ENCODE measurements at regions not wholly inside any gene's neighbourhood (a gene's known extent, or its start where the extent isn't known, plus 50 kb on each side); places are given as distances from the start of the nearest gene placed in this dataset.

DNA sequence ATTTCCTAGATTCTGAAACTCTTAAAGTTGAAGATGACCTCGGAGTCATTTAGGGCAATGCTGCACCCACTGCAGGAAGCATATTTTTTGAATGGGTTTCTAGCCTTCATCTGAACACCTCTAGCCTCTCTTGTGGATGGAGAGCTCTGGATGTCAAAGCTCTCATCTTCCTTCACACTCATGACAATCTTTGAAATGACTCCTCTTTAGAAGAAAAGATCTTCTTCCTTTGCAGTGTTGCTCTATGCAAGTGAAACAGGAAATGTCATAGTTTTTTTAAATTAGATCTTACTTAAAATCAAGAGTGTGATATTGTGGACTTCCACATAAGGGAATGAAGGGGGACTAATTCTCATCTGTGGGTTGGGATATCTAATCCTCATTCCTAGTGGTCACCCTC, 86.3 kb upstream of the GRIP1 start:
- Histone ChIP-seq H3K36me3 (no peaks in the 10 kb centered on the region), H3K27me3 (no peaks in the 10 kb centered on the region), H3K4me1 (no peaks in the 10 kb centered on the region), H3K9me3 (no peaks in the 10 kb centered on the region), H3K4me3 (ENCODE audit: low read depth, low read length) (no peak overlapping the region)
- DNase-seq, result no peak
- TF ChIP-seq, protein P1, sequence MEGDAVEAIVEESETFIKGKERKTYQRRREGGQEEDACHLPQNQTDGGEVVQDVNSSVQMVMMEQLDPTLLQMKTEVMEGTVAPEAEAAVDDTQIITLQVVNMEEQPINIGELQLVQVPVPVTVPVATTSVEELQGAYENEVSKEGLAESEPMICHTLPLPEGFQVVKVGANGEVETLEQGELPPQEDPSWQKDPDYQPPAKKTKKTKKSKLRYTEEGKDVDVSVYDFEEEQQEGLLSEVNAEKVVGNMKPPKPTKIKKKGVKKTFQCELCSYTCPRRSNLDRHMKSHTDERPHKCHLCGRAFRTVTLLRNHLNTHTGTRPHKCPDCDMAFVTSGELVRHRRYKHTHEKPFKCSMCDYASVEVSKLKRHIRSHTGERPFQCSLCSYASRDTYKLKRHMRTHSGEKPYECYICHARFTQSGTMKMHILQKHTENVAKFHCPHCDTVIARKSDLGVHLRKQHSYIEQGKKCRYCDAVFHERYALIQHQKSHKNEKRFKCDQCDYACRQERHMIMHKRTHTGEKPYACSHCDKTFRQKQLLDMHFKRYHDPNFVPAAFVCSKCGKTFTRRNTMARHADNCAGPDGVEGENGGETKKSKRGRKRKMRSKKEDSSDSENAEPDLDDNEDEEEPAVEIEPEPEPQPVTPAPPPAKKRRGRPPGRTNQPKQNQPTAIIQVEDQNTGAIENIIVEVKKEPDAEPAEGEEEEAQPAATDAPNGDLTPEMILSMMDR (IDR thresholded peaks at IDR 0.05; ENCODE audit: low read depth, low read length), result no peak

DNA sequence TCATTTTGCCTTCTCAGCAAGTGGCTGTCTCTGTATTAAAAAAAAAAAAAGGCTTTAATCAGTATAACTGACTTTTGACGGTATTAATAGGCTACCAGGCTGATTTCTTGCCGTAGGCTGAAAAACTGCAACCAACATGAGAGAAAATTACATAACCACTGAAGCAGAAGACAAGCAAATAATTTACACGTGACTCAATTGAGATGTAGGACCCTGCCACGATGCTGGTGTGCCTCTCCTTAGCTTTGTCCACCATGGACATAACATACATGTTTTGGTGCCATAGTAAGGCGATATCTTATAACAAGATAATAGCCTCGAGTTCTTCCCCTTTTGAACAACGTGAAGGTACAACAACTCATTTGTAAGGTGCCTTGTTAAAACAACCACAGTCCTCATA, 88.7 kb upstream of the GRIP1 start:
- H3K9me3 ChIP-seq, result no peaks in the 10 kb centered on the region
- no peak for DNase-seq
- TF ChIP-seq, protein P1 (IDR thresholded peaks at IDR 0.05; ENCODE audit: low read depth, low read length), result no peak
- H3K27me3 ChIP-seq, result no peaks in the 10 kb centered on the region
- no peak overlapping the region for H3K4me3 ChIP-seq (ENCODE audit: low read depth, low read length)
- H3K36me3 ChIP-seq, result no peaks in the 10 kb centered on the region
- no peaks in the 10 kb centered on the region for H3K4me1 ChIP-seq

DNA sequence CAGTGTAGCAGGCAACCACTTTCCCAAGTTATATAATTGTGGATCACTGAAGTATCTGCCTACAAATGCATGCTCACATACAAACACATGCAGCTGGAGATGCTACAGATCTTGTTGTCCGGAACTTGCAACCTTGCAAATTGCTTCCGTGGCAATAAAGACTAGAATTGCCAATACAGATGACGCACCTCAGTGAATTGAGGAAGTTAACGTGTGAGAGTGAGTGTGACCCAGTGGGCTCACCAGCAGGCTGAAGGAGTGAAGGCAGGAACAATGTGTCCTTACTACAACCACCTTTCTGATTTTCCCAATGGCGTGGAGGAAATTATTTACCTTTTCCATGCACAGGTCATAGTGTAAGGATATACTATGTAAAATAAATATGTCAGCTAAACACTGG, 89.4 kb upstream of the GRIP1 start:
- TF ChIP-seq, protein P1 (IDR thresholded peaks at IDR 0.05; ENCODE audit: low read depth, low read length), result no peak
- no peaks in the 10 kb centered on the region for H3K9me3 ChIP-seq
- no peaks in the 10 kb centered on the region for H3K27me3 ChIP-seq
- H3K36me3 ChIP-seq, result no peaks in the 10 kb centered on the region
- DNase-seq, result no peak
- H3K4me1 ChIP-seq, result no peaks in the 10 kb centered on the region
- H3K4me3 ChIP-seq (ENCODE audit: low read depth, low read length), result no peak overlapping the region

DNA sequence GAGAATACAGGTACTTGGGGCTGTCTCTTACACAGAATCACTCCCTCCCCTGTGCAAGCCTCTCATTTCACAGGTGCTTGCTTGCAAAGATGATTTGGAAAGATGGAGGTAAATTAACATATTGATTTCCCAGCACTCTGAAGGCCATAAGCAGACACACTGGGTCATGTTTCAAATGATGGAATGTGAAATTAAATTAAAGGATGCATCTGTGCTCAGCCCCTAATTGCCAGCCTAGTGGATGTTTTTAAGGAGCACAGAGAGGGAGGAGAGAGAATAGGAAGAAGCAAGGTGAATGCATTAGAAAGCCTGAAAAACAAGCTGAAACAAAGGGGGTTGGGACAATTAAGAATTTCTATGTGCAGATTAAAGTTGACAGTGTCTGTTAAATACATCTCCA, 96.1 kb upstream of the GRIP1 start:
- Histone ChIP-seq H3K4me3 (ENCODE audit: low read depth, low read length) (no peak overlapping the region), H3K9me3 (no peaks in the 10 kb centered on the region), H3K36me3 (no peaks in the 10 kb centered on the region), H3K27me3 (no peaks in the 10 kb centered on the region), H3K4me1 (no peaks in the 10 kb centered on the region)
- TF ChIP-seq, protein P1 (IDR thresholded peaks at IDR 0.05; ENCODE audit: low read depth, low read length), result no peak
- no peak for DNase-seq

DNA sequence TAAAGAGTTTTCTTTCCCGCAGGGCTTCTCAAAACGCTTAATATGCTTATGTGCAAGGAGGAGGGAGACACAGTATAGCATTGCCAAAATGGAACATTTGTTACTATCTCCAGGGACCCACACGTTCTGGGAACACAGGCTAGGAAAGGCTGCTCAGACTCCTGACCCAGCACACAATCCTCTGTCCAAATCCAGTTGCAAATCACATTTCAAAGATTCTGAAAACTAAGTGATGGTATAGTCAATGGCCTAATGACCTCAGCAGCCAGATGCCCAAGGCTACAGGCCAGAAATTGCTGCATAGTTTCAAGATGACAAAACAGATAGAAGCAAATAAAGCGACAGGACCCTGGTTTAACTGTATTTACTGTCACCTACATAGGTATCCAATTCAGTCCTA, 97.0 kb upstream of the GRIP1 start:
- H3K9me3 ChIP-seq, result no peaks in the 10 kb centered on the region
- TF ChIP-seq, protein P1 (IDR thresholded peaks at IDR 0.05; ENCODE audit: low read depth, low read length), result no peak
- H3K4me3 ChIP-seq (ENCODE audit: low read depth, low read length), result no peak overlapping the region
- no peaks in the 10 kb centered on the region for H3K4me1 ChIP-seq
- DNase-seq, result no peak
- H3K36me3 ChIP-seq, result no peaks in the 10 kb centered on the region
- no peaks in the 10 kb centered on the region for H3K27me3 ChIP-seq

DNA sequence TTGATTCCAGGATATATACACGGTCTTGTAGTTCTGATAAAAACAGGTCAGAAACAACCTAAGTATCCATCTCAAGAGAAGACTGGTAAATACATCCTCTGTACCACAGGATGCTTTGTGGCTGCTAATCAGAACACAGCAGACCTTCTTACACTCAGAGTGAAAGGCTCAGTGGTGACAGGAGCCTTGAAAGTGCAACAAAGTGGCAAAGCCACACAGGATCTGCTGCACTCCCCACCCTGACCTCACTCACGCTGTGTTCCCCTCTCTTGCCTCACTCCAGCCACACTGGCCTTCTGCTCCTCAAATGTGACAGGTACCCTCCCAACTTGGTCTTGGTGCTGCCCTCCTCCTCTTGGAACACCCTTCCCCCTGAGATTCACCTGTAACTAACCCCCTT, 98.1 kb upstream of the GRIP1 start:
- TF ChIP-seq, protein P1 (IDR thresholded peaks at IDR 0.05; ENCODE audit: low read depth, low read length), result no peak
- H3K27me3 ChIP-seq, result no peaks in the 10 kb centered on the region
- H3K36me3 ChIP-seq, result no peaks in the 10 kb centered on the region
- no peak for DNase-seq
- no peaks in the 10 kb centered on the region for H3K9me3 ChIP-seq
- H3K4me1 ChIP-seq, result no peaks in the 10 kb centered on the region
- H3K4me3 ChIP-seq (ENCODE audit: low read depth, low read length), result no peak overlapping the region
